ENCODE measurements at regions not wholly inside any gene's neighbourhood (a gene's known extent, or its start where the extent isn't known, plus 50 kb on each side); places are given as distances from the start of the nearest gene placed in this dataset.

DNA sequence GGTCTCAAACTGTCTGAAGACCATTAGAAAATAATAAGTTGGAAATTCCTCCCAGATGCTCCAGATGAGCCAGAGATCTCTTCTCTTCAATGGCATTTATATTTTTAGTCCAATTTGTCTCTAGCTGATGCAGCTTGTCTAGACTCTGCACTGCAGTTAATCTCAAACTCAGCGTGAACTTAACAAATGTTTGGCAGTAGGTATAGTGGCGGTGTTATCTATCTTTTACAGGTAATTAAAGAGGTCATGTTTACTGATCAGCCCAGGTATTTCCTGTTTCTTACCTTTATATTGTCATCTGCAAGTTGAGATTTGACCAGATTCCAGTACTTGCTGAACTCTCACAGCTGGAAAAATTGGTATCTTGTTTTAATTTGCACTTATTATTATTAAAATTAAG lies 1024.5 kb upstream of the ADGRL2 start:
- TF ChIP-seq POLR2A (IDR thresholded peaks at IDR 0.05) (no peak), CTCF (IDR thresholded peaks at IDR 0.05) (no peak)

Measured in right lobe of liver (tissue), 4 donors.